Activated CD4-positive, alpha-beta T cell treated with anti-CD3 and anti-CD28 coated beads, Interleukin-2, Interleukin-4, amounts not matched to agents 100 ng/mL and 50 ng/mL, durations not matched to agents 16 hours and 8 hours (primary cell): ENCODE measurements at regions not wholly inside any gene's neighbourhood (a gene's known extent, or its start where the extent isn't known, plus 50 kb on each side); places are given as distances from the start of the nearest gene placed in this dataset.

Source experiments
- DNase-seq: peaks from one replicate; pipeline ENCODE4 v3.0.0-alpha.2; 2020; ENCODE audit warnings: low spot score

DNA sequence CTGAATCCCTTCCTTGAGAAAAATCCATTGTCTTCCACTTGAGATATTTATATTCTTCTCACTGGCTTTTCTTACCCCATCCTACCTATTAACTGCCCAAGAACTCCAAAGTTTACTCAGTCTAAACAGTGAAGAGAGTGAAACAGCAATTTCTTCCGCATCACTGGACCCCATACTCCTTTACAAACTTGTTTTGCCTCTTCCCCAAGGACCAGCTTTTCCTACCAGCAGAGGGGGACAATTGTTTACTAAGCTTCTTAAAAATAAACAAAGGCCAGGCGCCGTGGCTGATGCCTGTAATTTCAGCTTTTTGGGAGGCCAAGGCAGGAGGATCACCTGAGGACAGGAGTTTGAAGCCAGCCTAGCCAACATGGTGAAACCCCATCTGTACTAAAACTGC, 52.0 kb downstream of the LRATD1 start:
- DNase-seq: no peak

DNA sequence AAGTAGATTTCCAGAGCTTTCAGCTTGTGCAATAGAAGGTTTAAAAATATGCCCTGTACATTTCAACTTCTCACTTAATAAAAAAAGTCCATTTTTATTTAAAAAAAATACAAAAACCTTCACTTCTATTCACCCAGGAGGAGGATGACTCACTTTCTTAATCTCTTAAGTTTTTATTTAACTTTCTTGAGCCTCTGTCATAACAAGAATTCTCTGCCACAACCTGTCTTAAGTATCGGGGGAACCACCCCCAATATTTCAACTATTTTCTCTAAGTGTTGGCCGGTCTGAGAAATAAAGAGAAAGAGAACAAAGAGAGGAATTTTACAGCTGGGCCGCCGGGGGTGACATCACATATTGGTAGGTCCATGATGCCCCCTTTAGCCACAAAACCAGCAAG, 58.4 kb downstream of the LRATD1 start:
- DNase-seq: no peak

DNA sequence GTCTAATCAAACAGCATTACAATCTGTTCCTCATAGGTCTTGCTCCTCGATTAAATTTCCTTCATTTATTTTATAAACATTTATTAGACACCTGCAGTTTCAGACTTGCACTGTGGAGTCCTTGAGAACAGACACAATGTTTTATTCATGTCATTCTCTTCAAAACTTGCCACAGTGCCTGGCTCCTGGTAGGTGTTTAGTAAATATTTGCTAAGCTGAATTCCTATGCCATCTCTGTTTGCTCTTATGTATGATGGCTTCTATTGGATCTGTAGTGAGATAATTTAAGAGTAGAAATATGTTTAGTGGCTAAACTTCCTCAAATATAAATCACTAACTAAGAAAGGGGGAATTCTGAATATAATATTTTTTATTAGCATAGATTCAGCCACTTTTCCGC, 61.4 kb downstream of the LRATD1 start:
- no peak for DNase-seq

DNA sequence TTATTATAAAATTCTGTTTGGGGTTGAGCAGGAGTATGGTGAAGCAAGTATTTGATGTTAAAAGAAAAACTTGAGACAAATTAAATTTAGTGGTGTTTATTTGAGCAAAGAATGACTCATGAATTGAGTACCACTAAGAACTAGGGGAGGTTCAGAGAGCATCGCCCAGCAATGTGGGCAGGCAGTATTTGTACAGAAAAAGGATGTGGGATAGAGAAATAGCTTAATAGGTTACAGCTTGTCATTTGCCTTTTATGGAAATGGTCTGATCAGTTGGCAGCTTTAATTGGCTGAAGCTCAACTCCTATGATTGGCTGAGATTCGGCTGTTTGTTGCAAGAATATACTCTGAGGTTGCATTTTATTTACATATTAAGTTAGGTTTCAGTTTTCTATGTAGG, 68.2 kb downstream of the LRATD1 start:
- DNase-seq: no peak

DNA sequence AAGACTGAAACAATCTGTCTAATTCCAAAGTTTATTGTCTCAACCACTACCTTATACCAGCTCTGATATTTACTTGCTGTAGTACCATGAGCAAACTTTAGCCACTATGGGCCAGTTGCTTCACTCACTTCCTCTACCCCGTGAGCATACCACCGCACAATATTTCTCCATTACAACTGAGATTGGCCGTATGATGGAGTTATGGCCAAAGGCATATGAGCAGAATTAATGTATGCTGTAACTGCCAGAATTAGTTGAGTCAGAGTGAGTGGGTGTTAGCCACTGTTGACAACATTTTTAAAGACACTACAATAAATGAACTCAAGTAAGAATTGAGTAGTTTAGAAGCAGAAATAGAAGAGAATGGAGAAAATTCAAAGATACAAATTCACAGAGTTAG, 69.7 kb downstream of the LRATD1 start:
- no peak for DNase-seq

DNA sequence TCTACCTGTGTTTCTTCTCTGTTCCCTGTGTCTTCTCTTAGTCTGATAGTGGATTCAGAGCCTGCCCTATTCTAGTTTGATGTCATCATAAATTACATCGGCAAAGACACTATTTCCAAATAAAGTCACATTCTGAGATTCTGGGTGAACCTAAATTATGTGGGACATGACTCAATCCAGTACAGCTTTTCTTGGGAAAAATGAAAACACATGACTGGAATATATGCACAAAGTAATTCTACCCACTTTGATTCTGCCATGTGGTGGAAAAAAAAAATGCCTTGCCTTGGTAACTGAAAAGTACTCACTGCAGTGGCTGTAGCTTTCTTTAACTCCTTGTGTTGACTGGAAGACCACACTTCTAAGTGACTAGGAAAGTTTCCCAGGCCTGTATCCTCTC, 73.7 kb downstream of the LRATD1 start:
- no peak for DNase-seq

DNA sequence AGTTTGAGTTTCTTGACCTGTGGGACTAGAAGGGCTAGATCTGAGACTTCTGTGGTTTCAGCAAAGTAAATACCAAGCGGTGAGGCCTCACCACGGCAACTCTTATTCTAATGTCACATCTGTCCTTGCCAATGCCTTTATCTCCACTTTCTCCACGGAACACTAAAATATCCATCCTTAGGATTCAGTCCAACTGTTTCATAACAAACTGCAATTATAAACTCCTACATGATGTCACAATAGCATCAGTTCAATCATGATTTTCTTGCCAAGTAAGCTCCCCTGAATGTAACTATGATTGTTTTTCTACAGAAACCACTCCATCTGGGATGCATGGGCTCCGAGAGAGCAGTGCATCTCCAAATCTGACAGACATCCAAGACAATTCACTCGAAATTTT, 79.6 kb downstream of the LRATD1 start:
- no peak for DNase-seq

DNA sequence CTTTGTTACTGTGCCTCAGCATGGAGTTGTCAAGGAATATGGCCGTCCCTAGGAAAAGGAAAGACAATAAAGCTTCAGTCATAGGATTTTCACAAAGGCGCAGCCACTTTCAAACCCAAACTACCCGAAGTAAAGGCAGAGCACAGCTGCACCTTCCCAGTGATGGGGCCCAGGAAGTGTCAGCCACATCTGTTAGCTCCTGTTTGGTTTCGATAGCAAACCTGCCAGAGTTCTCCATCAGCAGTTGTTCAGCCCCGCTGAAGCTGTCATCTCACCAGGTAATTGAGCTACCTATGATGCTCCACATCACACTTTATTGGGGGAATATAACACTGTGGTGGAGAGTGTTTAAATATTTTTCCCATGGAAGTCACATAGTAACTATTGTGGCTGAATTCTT, 80.7 kb downstream of the LRATD1 start:
- no peak for DNase-seq

DNA sequence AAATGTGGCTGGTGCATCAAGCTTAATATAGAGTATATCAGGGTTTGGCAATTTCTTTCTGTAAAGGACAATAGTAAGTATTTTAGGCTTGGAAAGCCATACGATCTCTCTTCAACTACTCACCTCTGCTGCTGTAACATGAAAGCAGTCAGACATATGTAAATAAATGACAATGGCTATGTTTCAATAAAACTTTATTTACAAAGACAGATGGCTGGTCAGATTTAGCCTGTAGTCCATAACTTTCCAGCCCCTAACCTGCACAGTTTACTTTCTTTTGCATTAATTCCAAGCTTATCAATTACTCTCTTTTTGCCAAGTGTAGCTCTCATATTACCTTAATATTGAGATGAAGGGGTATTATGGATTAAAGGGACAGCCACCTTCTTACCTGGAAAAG, 83.1 kb downstream of the LRATD1 start:
- DNase-seq: no peak

DNA sequence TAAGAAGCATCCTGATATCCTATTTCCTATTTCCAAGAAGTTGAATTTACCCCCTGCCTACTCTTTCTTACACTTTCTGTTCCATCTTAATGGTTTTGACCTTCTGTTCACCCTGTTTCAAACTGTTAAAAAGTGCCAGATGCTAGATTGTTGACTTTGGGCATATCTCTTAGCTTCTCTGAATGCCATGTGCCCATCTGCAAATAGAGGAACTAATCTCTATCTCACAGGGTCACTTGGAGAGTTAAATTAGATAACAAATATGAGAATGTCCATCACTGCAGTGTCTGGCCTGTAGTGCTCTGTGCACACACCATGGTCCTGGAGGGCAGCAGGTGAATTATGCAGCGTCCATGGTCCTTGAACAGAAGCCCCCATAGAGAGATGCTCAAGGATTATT, 83.8 kb downstream of the LRATD1 start:
- no peak for DNase-seq

DNA sequence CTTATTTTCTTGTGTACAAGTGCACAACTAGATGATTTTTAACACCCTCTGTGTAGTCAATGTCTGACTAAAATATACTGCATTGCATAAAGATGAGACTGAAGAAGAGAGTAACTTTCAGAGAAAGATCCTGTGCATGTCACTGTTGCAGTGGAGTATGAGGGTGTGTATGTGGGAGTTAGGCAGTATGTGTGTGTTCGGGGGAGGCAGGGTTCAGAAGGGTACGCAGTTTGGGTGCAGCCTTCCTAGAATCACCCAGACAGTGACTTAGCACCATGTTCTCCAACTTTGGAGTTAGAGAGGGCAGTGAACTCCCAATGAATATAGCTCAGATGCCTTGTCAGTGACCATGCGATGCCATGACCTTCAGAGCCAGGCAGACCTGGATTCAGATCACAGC, 84.6 kb downstream of the LRATD1 start:
- DNase-seq: no peak

DNA sequence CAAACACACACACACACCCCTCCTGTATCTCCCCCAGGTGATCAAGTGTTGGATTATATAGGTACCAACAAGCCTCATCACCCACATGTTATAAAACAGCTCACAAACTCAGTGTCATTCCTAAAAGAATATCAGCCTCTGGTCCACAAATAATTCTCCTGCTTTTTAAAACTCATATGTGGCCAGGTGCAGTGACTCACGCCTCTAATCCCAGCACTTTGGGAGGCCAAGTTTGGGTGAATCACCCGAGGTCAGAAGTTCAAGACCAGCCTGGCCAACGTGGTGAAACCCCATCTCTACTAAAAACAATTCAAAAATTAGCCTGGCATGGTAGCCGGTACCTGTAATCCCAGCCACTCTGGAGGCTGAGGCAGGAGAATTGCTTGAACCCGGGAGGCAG, 87.8 kb downstream of the LRATD1 start:
- no peak for DNase-seq

DNA sequence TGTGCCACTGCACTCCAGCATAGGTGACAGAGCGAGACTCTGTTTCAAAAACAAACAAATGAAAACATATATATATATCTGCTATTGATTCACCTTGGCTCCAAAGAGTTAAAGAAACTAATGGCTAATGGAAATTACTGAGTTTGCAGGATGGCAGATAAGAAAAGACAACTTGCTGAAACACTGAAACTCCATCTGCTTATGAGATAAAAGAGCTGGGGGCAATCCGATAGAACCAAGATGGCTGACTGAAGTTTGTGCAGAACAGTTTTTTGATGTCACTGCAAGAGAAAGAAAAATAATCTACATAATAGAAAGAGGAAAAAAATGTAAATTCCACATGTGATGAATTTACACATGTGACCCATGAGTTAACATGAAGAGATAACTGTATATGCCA, 88.2 kb downstream of the LRATD1 start:
- no peak for DNase-seq

DNA sequence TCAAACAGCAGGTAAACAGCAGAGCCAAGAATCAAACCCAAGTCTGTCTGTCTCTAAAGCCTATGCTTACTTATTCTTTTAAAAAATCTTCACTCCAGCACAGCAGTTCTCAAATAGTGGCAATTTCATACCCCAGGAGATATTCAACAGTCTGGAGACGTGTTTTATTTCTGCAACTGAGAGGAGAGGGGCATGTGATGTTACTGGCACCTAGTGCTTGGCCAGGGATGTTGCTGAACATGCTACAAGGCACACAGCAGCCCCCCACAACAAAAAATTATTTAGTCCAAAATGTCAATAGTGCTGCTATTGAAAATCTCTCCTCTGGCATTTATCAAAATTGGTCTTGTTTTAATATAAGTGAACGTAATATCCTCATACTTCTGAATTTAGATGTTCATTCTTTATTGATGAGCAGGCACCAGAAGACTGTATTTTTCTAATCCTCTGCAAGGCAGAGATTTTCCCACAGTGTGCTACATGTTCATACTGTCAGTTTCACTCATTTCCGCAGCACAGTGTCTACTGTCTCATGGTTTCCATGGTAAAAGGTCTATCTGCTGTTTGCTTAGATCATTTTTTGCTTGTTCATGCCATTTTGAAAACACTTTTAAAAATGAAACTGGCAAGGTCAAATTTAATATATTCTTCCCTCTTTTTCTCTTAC, 90.5 kb downstream of the LRATD1 start:
- no peak for DNase-seq

DNA sequence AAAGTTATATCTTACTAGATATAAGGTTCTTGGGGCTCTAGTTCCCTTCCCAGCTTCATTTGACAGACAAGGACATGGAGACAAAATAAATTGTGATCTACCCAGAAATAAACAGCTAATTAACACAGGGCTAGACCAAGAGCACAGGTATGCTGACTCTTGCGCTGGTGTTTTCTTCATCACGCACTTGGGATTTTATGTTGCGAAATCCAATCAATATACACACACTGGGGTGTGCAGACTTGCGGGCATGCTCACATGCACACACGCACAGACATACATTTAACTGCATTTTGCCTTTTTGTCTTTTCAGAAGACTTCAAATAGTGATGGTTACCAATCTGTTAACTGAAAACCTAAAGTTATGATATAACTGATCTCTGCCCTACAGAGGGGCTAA, 91.2 kb downstream of the LRATD1 start:
- no peak for DNase-seq

DNA sequence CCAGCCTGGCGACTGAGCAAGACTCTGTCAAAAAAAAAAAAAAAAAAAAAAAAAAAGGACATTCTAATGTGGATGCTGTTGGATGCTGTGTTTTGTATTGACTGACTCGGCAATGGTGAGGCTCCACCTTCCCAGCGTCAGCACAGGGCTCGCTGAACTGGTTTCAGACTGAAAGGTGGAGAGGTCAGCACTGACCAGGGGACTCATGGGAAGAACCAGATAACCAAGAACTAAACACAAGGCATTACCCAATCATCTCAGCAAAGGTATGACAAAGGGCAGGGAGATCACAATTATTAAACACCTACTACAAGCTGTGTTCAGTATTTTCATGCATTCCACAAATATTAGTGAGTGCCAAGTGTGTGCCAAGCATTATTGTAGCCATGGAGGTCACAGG, 103.2 kb downstream of the LRATD1 start:
- no peak for DNase-seq

DNA sequence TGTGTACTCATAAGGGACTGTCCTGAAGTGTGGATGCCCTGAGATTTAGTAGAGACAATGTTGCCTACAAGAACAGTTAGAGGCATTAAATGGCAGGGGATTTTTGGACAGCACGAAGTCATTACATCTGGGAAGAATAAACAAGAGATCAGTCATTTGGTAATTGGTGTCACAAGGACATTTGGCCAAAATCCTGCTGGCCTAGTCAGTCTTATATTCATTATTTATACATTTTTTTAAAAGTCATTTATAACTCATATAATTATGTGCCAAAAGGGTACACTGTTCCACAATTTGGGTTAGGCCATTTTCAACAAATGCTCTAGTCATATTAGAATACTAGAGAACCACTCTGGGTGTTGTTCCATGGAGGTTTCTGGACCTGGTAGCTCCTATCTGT, 104.7 kb downstream of the LRATD1 start:
- DNase-seq: no peak

DNA sequence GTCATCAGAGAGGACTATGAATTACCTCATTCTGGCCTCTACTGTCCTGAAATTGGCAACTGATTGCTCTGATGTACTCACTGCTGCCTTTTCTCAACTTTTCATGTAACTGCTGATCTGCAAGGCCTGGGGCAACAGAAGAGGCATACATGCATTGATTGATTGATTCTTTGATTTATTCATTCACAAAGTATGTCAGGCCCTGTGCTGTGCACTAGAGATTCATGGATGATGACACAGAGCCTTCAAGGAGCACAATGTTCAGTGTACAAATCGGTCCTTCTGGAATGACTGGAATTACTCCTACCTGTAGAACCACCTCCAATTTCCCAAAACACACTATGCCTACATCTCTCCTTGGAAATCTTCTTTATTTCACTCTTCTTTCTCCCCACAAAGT, 111.3 kb downstream of the LRATD1 start:
- no peak for DNase-seq

DNA sequence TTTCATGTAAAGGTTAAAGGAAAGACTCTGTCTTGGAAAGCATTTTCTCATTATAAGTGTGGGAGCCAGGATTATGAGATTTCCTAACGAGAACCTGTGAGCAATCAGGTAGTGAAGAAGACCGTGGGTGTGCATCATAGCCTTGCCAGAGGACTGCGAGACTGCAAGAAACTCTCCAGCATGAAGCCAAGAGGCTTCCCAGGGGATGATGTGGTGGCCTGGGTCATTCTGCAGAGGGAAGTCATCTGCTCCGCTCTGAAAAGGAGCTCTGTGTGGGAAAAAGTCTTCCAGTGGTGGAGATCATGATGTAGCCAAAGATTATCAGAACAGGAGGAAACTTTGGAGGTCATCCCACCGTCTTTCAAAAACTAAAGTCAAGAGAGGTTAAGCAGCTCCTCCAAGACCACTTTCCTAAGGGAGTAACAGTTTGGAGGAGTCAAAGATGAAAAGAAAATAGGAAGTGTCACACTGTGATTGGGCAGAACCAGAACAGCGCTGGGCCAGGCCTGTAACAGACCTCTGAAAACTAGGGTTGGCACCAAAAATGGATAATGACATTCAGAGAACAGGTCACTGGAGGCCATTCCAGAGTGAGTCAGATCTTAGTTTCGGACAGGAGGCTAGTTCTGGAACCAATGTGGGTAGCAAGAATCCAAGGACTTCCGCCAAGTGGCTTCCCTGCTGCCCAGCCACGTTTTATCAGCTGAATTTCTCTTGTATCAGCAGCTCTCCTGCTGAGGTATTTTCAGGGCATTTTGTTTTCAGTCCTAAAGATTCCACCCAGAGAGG, 113.0 kb downstream of the LRATD1 start:
- no peak for DNase-seq

DNA sequence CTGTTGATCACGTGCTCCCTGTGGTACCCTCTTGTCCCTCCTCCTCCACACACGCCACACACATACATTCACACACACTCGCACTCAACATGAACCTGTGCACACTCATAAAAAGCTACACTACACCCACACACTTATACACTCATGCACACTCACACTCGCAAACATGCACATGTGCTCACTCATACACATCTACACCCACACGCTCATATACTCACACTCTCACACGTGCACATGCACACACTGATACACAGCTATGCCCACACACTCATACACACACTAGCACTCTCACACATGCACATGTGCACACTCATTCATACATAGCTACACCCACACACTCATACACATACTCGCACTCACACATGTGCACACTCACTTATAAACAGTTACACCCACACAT, 113.6 kb downstream of the LRATD1 start:
- DNase-seq: no peak

DNA sequence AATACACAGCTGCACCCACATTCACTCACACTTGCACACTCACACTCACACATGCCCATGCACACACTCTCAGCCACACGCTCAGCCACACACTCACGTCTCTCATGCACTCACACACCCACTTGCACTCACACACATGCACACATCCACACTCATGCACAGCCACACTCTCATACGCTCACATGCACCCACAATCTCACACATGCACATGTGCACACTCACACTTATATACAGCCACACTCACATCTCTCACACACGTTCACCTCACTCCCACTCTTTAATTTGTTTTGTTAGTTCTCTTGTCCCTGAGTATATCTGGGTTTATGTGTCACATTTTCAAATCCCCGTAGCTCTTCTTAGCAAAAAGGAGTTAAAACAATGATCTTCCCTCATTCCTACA, 114.9 kb downstream of the LRATD1 start:
- no peak for DNase-seq

DNA sequence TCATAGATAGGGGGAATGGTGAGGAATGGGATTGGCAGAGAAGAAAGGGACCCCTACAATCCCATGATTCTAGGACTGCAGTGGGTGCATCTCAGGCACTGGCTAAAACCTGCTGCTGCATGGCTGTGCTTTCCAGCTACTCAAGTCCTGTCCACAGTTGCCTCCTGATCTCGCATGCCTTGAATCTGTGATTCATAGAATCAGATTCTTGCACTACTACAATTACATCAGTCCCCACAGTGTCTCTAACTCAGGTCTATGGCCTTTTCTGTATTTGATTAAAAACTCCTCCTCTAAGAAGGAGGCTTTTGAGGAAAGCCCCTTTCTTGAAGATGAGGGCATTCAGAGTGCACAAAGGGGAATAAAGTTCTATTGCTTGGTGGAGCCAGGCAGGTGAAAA, 117.4 kb downstream of the LRATD1 start:
- DNase-seq: no peak

DNA sequence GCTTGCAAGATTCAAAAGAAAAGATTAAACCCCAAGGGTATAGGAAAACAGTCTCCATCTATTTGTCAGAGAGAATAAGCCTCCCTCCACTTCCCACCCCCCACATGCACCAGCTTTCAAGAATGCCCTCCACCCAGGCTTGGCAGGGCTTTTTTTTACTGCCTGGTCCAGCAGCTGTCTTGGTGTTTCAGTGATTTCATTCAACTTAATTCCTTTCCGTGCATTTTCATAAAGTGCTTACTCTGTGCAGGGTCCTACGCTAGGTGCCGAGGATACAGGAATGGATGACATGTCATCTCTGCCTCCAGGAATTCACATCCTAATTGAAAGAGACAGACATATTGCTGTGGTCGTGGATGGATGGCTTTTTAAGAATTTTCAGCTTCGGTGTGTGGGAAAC, 117.9 kb downstream of the LRATD1 start:
- DNase-seq: no peak

DNA sequence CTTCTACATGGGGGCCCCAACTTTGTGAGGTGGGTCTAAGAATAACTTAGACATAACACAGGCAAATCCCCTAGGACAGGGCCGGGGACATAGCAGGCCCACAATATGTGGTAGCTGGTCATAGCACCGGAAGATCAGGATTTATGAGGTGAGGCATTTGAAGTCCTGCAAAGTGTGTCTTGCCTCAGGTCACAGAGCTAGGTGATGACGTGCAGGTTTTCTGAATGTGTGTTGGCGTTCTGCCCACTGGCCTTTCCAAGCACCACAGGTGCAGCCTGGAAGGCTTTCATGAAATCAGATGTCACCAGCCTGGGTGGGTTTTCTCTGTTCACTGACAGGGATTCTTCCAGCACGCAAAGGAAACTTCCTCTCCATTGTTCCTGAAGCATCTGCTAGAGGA, 119.1 kb downstream of the LRATD1 start:
- no peak for DNase-seq
